Activated T-helper 2 cell treated with anti-CD3 and anti-CD28 coated beads, Interferon-gamma antibody, Interleukin-2, Interleukin-4, amounts not matched to agents 10 μg/mL and 5 μg/mL and 100 μg/mL, durations not matched to agents 14 hours and 24 hours and 36 hours (primary cell): ENCODE measurements at regions not wholly inside any gene's neighbourhood (a gene's known extent, or its start where the extent isn't known, plus 50 kb on each side); places are given as distances from the start of the nearest gene placed in this dataset.
"Not testable (repeated sequence)": the region's sequence is repeated elsewhere in the genome, so short reads cannot be mapped to it uniquely, and the experiment has no call there.

Experiments used
- DNase-seq: peaks from one replicate; pipeline ENCODE4 v3.0.0; 2021; ENCODE audit warnings: low spot score
- H3K27ac Mint-ChIP-seq: one replicate; pipeline ENCODE4 v1.8.0; 2021; ENCODE audit warnings: mixed read lengths
- H3K27me3 Mint-ChIP-seq: one replicate; pipeline ENCODE4 v1.8.0; 2021; ENCODE audit warnings: low read depth, mixed read lengths
- H3K36me3 Mint-ChIP-seq: one replicate; pipeline ENCODE4 v1.8.0; 2021; ENCODE audit warnings: low read depth, mixed read lengths
- H3K4me1 Mint-ChIP-seq: one replicate; pipeline ENCODE4 v1.8.0; 2021; ENCODE audit warnings: low read depth, mixed read lengths
- H3K4me3 Mint-ChIP-seq: one replicate; pipeline ENCODE4 v1.8.0; 2021; ENCODE audit warnings: low read depth, mild to moderate bottlenecking, moderate library complexity, mixed read lengths
- H3K9me3 Mint-ChIP-seq: one replicate; pipeline ENCODE4 v1.8.0; 2021; ENCODE audit warnings: mixed read lengths
- intact Hi-C: fragments of 100-400 bp; cut with micrococcal nuclease; formaldehyde crosslinking; loops from one replicate; pipeline ENCODE4 v1.15.1; 2023

- no peaks in the 10 kb centered on the region for H3K9me3 Mint-ChIP-seq
- H3K36me3 Mint-ChIP-seq: no peaks in the 10 kb centered on the region
Observed at GRCh38 chr10:78210976-78211375, 177.3 kb downstream of the RPS24 start.

DNA sequence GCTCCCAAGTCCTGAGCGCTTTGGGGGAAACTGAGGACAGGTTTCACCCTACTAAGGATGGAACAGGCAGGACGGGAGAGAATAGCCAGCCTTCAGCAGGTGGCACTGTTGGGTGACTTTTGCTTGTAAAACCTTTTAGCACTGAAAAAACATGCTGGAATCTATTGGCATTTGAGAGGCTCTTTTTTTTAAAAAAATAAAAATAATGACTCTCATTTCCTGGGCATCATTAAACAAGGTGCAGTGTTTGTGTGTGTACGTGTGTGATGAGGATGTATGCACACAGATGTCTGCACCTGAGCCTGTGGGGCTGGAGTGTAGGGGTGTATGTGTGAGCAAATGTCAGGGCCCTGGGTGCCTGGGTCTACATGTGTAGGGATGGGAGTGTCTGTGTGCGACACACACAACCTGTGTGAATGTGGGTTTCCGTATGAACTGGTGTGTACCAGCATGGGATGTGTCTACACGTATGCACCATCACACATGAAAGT is 177.9 kb downstream of the RPS24 start:
- H3K4me3 Mint-ChIP-seq: no peak overlapping the region
- intact Hi-C loops: no loop called here

More at GRCh38 chr10:78210976-78211375, 177.3 kb downstream of the RPS24 start:
- Mint-ChIP-seq H3K27ac (peak overlapping the region; percentile 3), H3K4me1 (peaks cover 6% of the 10 kb centered on the region), H3K27me3 (peaks cover 9% of the 10 kb centered on the region), H3K4me3 (no peak overlapping the region)
- no peak for DNase-seq
- intact Hi-C loops: no loop called here

DNA sequence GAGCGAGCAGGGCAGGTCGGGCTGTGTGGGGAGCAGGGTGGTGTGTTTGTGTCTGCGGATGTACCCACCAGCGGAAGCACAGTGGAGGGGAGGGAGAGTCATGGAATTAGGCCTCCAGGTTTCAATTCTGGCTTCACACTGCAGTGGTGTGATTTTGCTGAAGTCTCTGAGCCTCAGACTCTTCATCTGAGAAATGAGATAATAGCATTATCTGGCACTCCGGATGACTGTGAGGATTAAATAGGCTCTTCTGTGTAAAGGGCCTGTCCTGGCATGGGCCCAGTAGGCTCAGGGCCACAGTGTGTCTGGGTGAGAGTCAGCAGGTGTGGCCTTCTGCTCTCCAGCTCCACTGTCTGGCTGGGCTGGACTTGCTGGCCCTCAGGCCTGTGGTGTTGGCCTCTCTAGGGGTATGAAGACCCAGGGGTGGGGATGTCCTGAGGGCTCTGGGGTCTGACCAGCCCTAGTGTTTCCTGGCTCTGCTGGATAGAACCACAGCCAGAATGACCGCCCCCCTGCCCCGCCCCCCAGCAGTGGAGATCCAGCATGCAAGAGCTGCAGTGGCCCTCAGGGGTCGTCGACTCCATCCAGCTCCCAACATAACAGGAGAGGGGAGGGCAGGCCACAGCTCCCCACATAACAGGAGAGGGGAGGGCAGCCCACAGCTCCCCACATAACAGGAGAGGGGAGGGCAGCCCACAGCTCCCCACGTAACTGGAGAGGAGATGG is 178.6 kb downstream of the RPS24 start:
- Mint-ChIP-seq H3K27ac (no peak overlapping the region), H3K36me3 (no peaks in the 10 kb centered on the region), H3K27me3 (peaks cover 20% of the 10 kb centered on the region), H3K4me3 (no peak overlapping the region), H3K9me3 (no peaks in the 10 kb centered on the region), H3K4me1 (peaks cover 3% of the 10 kb centered on the region)
- DNase-seq: no peak
- intact Hi-C loops: no loop called here

More for the DNA sequence above, 177.9 kb downstream of the RPS24 start:
- no peaks in the 10 kb centered on the region for H3K9me3 Mint-ChIP-seq
- peaks cover 4% of the 10 kb centered on the region for H3K4me1 Mint-ChIP-seq
- no peaks in the 10 kb centered on the region for H3K36me3 Mint-ChIP-seq
- DNase-seq: no peak
- H3K27me3 Mint-ChIP-seq: peaks cover 15% of the 10 kb centered on the region
- no peak overlapping the region for H3K27ac Mint-ChIP-seq

DNA sequence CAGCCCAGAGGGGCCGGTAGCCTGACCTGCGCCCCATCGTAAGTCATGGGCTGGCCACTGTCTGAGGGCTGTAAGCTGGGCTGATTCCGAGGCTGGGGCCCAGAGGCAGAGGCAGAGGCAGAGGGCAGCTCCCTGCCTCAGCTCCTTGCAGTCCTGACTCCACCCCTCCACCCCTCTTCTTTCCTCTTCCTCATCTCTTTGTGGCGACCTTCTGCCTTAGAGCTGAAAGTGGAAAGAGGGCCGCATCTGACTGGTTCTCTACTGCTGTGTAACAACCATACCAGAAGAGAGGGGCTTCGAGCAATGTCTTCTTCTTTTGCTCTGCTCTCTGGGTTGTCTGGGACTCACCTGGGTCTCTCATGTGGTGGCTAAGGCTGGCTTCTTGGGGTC is 179.1 kb downstream of the RPS24 start:
- Mint-ChIP-seq H3K4me3 (no peak overlapping the region), H3K36me3 (no peaks in the 10 kb centered on the region), H3K9me3 (no peaks in the 10 kb centered on the region), H3K27me3 (peaks cover 22% of the 10 kb centered on the region), H3K27ac (no peak overlapping the region), H3K4me1 (peaks cover 3% of the 10 kb centered on the region)
- intact Hi-C loops: no loop called here
- DNase-seq: no peak

- H3K9me3 Mint-ChIP-seq: no peaks in the 10 kb centered on the region
- no peak overlapping the region for H3K27ac Mint-ChIP-seq
- DNase-seq: no peak
- intact Hi-C loops: no loop called here
- H3K36me3 Mint-ChIP-seq: no peaks in the 10 kb centered on the region
- H3K27me3 Mint-ChIP-seq: peaks cover 26% of the 10 kb centered on the region
- H3K4me1 Mint-ChIP-seq: peaks cover 3% of the 10 kb centered on the region
- H3K4me3 Mint-ChIP-seq: no peak overlapping the region
Observed at GRCh38 chr10:78214955-78215354, 181.3 kb downstream of the RPS24 start.

DNA sequence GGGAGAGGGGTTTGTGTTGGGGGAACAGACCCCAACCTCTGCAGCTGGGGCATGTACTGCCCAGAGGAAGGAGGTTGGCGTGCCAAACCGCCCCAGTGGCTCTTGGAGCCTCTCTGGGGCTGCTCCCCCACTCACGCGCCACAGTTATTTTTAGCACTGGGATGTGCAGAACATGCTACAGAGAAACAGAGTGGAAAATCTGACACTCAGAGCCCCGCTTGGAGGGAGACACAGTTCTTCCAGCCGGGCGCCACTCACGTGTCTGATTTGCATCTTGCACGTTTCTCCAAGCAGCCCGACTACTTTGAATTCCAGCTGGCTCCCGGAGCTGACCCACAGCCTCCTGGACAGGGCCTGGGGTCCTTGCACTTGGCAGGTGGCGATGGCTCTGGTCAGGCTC is 182.0 kb downstream of the RPS24 start:
- no peaks in the 10 kb centered on the region for H3K9me3 Mint-ChIP-seq
- H3K36me3 Mint-ChIP-seq: no peaks in the 10 kb centered on the region
- peaks cover 28% of the 10 kb centered on the region for H3K27me3 Mint-ChIP-seq
- DNase-seq: no peak
- H3K4me1 Mint-ChIP-seq: peaks cover 3% of the 10 kb centered on the region
- no peak overlapping the region for H3K4me3 Mint-ChIP-seq
- intact Hi-C loops: no loop called here
- no peak overlapping the region for H3K27ac Mint-ChIP-seq

DNA sequence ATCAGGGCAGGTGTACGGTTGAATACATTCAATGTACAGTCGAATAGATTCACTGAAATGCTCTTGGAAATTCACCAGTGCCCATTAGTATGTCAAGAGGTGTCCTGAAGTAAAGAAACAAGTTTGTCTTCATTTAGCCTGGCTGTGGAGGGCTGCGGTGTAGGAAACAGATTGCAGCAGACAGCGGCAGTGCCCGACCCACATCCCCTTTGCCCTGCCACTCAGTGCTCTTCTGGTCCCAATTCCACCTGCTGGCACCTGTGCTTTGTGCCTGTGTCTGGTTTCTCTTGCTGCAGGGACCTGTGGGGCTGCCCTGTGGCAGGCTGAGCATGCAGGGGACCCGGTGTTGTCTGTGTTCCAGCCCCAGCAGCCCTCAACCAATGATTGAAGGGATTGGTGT is 183.7 kb downstream of the RPS24 start:
- Mint-ChIP-seq H3K27ac (no peak overlapping the region), H3K4me3 (no peak overlapping the region)

GRCh38 chr10:78218798-78219490 is 185.3 kb downstream of the RPS24 start:
- Mint-ChIP-seq H3K27ac (no peak overlapping the region), H3K36me3 (no peaks in the 10 kb centered on the region), H3K4me1 (peaks cover 3% of the 10 kb centered on the region), H3K4me3 (no peak overlapping the region), H3K9me3 (no peaks in the 10 kb centered on the region), H3K27me3 (peaks cover 31% of the 10 kb centered on the region)
- no peak for DNase-seq
- intact Hi-C loops: no loop called here

More for the DNA sequence above, 183.7 kb downstream of the RPS24 start:
- DNase-seq: no peak
- intact Hi-C loops: no loop called here
- Mint-ChIP-seq H3K9me3 (no peaks in the 10 kb centered on the region), H3K27me3 (peaks cover 28% of the 10 kb centered on the region), H3K4me1 (peaks cover 3% of the 10 kb centered on the region), H3K36me3 (no peaks in the 10 kb centered on the region)

GRCh38 chr10:78219568-78219967 is 185.9 kb downstream of the RPS24 start:
- H3K27me3 Mint-ChIP-seq: peaks cover 31% of the 10 kb centered on the region
- DNase-seq, intact Hi-C loops, H3K27ac Mint-ChIP-seq, H3K9me3 Mint-ChIP-seq, H3K36me3 Mint-ChIP-seq, H3K4me1 Mint-ChIP-seq, H3K4me3 Mint-ChIP-seq: not testable (repeated sequence)

- intact Hi-C loops: no loop called here
- no peak overlapping the region for H3K4me3 Mint-ChIP-seq
- peaks cover 23% of the 10 kb centered on the region for H3K27me3 Mint-ChIP-seq
- no peaks in the 10 kb centered on the region for H3K36me3 Mint-ChIP-seq
- no peak overlapping the region for H3K27ac Mint-ChIP-seq
- DNase-seq: no peak
- H3K4me1 Mint-ChIP-seq: no peaks in the 10 kb centered on the region
- H3K9me3 Mint-ChIP-seq: no peaks in the 10 kb centered on the region
Observed at GRCh38 chr10:78220781-78221180, 187.1 kb downstream of the RPS24 start.

GRCh38 chr10:78222096-78222790 is 188.6 kb downstream of the RPS24 start:
- Mint-ChIP-seq H3K36me3 (no peaks in the 10 kb centered on the region), H3K4me3 (no peak overlapping the region), H3K27ac (no peak overlapping the region), H3K4me1 (no peaks in the 10 kb centered on the region), H3K27me3 (peaks cover 15% of the 10 kb centered on the region), H3K9me3 (no peaks in the 10 kb centered on the region)
- no peak for DNase-seq
- intact Hi-C loops: no loop called here

DNA sequence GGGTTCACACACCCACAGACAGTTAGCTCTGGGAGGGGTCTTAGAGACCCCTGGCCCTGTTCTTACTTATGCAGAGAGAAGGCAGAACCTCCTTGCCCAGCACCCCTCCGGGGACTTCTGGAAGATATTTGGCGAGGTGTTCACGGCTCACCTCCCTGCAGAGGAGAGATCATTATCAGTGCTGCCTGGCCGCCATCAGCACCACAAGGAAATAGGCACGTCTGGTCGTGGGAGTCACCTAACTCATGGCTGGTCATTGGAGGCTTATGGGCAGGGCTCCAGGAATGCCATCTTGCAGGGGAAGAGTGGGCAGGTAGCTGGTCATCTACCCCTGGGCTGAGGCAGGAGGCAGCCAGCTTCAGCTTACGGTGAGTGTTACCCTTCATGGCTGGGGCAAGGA is 189.4 kb downstream of the RPS24 start:
- H3K27ac Mint-ChIP-seq: no peak overlapping the region
- intact Hi-C loops: no loop called here
- no peak for DNase-seq
- H3K4me3 Mint-ChIP-seq: no peak overlapping the region
- no peaks in the 10 kb centered on the region for H3K4me1 Mint-ChIP-seq
- no peaks in the 10 kb centered on the region for H3K9me3 Mint-ChIP-seq
- no peaks in the 10 kb centered on the region for H3K36me3 Mint-ChIP-seq
- peaks cover 11% of the 10 kb centered on the region for H3K27me3 Mint-ChIP-seq

DNA sequence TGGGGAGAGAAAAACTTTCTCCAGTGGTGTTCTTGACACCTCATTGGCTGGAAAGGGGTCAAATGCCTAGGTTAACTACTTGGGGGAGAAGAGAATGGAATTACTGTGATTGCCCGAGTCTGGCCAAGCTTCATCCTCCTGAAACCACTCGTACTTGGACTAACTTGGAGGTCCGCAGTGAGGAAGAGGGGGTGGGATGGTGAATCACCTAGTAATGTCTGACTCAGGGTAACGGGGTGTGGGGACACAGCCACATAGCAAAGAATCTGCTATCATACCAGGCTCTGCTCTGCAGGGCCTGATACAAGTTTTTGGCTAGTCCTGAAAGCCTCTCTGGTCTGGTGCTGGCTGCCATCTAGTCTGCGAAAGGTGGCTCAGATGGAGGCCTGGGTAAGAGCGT is 190.9 kb downstream of the RPS24 start:
- DNase-seq: no peak
- H3K9me3 Mint-ChIP-seq: no peaks in the 10 kb centered on the region
- H3K36me3 Mint-ChIP-seq: no peaks in the 10 kb centered on the region
- intact Hi-C loops: no loop called here
- H3K27ac Mint-ChIP-seq: no peak overlapping the region
- H3K4me3 Mint-ChIP-seq: no peak overlapping the region
- H3K27me3 Mint-ChIP-seq: peaks cover 10% of the 10 kb centered on the region
- no peaks in the 10 kb centered on the region for H3K4me1 Mint-ChIP-seq
